Erythroblast (primary cell): ENCODE measurements at regions not wholly inside any gene's neighbourhood (a gene's known extent, or its start where the extent isn't known, plus 50 kb on each side); places are given as distances from the start of the nearest gene placed in this dataset.

Experiments used
- GATA1 ChIP-seq: IDR thresholded peaks from 2 replicates; pipeline ENCODE4 v1.6.1; 2011; ENCODE audit warnings: low read depth, mild to moderate bottlenecking, control low read depth, low read length, moderate library complexity
- POLR2A ChIP-seq: IDR thresholded peaks from 2 replicates; pipeline ENCODE4 v1.6.1; 2011; ENCODE audit warnings: mild to moderate bottlenecking, low read length

- TF ChIP-seq POLR2A (no peak), GATA1 (no peak)
Observed at GRCh38 chr7:13827716-13828115, 161.8 kb downstream of the ETV1 start.
